GM23338 (cell line): ENCODE measurements at regions not wholly inside any gene's neighbourhood (a gene's known extent, or its start where the extent isn't known, plus 50 kb on each side); places are given as distances from the start of the nearest gene placed in this dataset.

Experiments used
- ATAC-seq: fragments of 200-7000 bp; cut with Tn5 transposase; 3 replicates; pipeline ENCODE4 v1.9.1; 2020
- DNase-seq: peaks from one replicate; pipeline ENCODE4 v3.0.0-alpha.2; 2015; ENCODE audit warnings: low spot score
- H2AFZ ChIP-seq: fragments of 200-600 bp; sonication (generic); 2 replicates; pipeline ENCODE4 v1.8.0; 2016; ENCODE audit warnings: antibody characterized with exemption, mild to moderate bottlenecking, moderate library complexity
- H3F3A ChIP-seq: fragments of 200-600 bp; sonication (generic); replicated peaks from 2 replicates; pipeline ENCODE4 v1.8.0; 2017; ENCODE audit warnings: antibody characterized with exemption, mixed run types, low read depth
- H3K27ac ChIP-seq: fragments of 200-600 bp; sonication (generic); 2 replicates; pipeline ENCODE4 v1.6.1; 2016; ENCODE audit warnings: low read depth
- H3K27me3 ChIP-seq: fragments of 200-600 bp; sonication (generic); 2 replicates; pipeline ENCODE4 v1.8.0; 2016; ENCODE audit warnings: mild to moderate bottlenecking, mixed run types, moderate library complexity; ENCODE audit not compliant: insufficient read depth
- H3K36me3 ChIP-seq: fragments of 200-600 bp; sonication (generic); 2 replicates; pipeline ENCODE4 v1.8.0; 2016; ENCODE audit warnings: mild to moderate bottlenecking; ENCODE audit not compliant: insufficient read depth
- H3K4me1 ChIP-seq: fragments of 200-600 bp; sonication (generic); 2 replicates; pipeline ENCODE4 v1.8.0; 2016; ENCODE audit warnings: mild to moderate bottlenecking, moderate library complexity; ENCODE audit not compliant: insufficient read depth
- H3K4me2 ChIP-seq: fragments of 200-600 bp; sonication (generic); 2 replicates; pipeline ENCODE4 v1.7.1; 2017; ENCODE audit warnings: mixed run types
- H3K4me3 ChIP-seq: fragments of 200-600 bp; sonication (generic); 2 replicates; pipeline ENCODE4 v1.6.1; 2016; ENCODE audit warnings: mixed run types
- H3K79me2 ChIP-seq: fragments of 200-600 bp; sonication (generic); replicated peaks from 2 replicates; pipeline ENCODE4 v1.8.0; 2017; ENCODE audit warnings: mild to moderate bottlenecking; ENCODE audit not compliant: insufficient read depth
- H3K9me2 ChIP-seq: fragments of 200-600 bp; sonication (generic); 2 replicates; pipeline ENCODE4 v1.8.0; 2017; ENCODE audit not compliant: insufficient read depth
- H4K20me1 ChIP-seq: fragments of 200-600 bp; sonication (generic); replicated peaks from 2 replicates; pipeline ENCODE4 v1.8.0; 2017; ENCODE audit warnings: mild to moderate bottlenecking; ENCODE audit not compliant: insufficient read depth
- H3K27ac Mint-ChIP-seq: 2 replicates; pipeline ENCODE4 v1.8.0; 2020; ENCODE audit warnings: inconsistent platforms, mild to moderate bottlenecking, moderate library complexity, mixed read lengths
- H3K27me3 Mint-ChIP-seq: 3 replicates; pipeline ENCODE4 v1.8.0; 2022; ENCODE audit warnings: low read depth, mild to moderate bottlenecking, moderate library complexity, mixed read lengths, inconsistent platforms; ENCODE audit not compliant: insufficient read depth, poor library complexity
- H3K36me3 Mint-ChIP-seq: 3 replicates; pipeline ENCODE4 v1.8.0; 2021; ENCODE audit warnings: low read depth, mild to moderate bottlenecking, inconsistent platforms, moderate library complexity, mixed read lengths
- H3K4me1 Mint-ChIP-seq: 3 replicates; pipeline ENCODE4 v1.8.0; 2020; ENCODE audit warnings: mild to moderate bottlenecking, inconsistent platforms, mixed read lengths
- H3K4me3 Mint-ChIP-seq: 3 replicates; pipeline ENCODE4 v1.8.0; 2021; ENCODE audit warnings: moderate library complexity, mild to moderate bottlenecking, inconsistent platforms, mixed read lengths
- H3K9me3 Mint-ChIP-seq: 3 replicates; pipeline ENCODE4 v1.8.0; 2020; ENCODE audit warnings: moderate library complexity, mild to moderate bottlenecking, inconsistent platforms, mixed read lengths
- CREB1 ChIP-seq: fragments of 250-450 bp; sonication (Bioruptor Pico); IDR thresholded peaks from 2 replicates; pipeline ENCODE4 v1.5.0; 2020; ENCODE audit warnings: low read depth, mild to moderate bottlenecking, moderate library complexity
- EZH2 ChIP-seq: fragments of 200-600 bp; sonication (generic); IDR thresholded peaks from one replicate; pipeline ENCODE4 v1.8.0; 2017; ENCODE audit warnings: antibody characterized with exemption, mild to moderate bottlenecking, low read depth; ENCODE audit not compliant: unreplicated experiment
- EZH2phosphoT487 ChIP-seq: fragments of 200-600 bp; sonication (generic); IDR thresholded peaks from one replicate; pipeline ENCODE4 v1.8.1; 2018; ENCODE audit warnings: antibody characterized with exemption; ENCODE audit not compliant: unreplicated experiment
- JUNB ChIP-seq: IDR thresholded peaks from one replicate; pipeline ENCODE4 v1.6.1; 2016; ENCODE audit warnings: antibody characterized with exemption; ENCODE audit not compliant: unreplicated experiment
- NANOG ChIP-seq: IDR thresholded peaks from 2 replicates; pipeline ENCODE4 v1.6.1; 2016; ENCODE audit warnings: antibody characterized with exemption, borderline replicate concordance
- POLR2AphosphoS5 ChIP-seq: IDR thresholded peaks from 2 replicates; pipeline ENCODE4 v1.6.1; 2016; ENCODE audit warnings: antibody characterized with exemption, low read depth
- STAT1 ChIP-seq: IDR thresholded peaks from one replicate; pipeline ENCODE4 v1.6.1; 2016; ENCODE audit warnings: antibody characterized with exemption; ENCODE audit not compliant: unreplicated experiment
- ZNF114 ChIP-seq: fragments of 250-450 bp; sonication (Bioruptor Pico); IDR thresholded peaks from 2 replicates; pipeline ENCODE4 v1.5.0; 2020; ENCODE audit warnings: mild to moderate bottlenecking, moderate library complexity
- ZNF331 ChIP-seq: fragments of 250-450 bp; sonication (Bioruptor Pico); IDR thresholded peaks from 2 replicates; pipeline ENCODE4 v1.5.0; 2020; ENCODE audit warnings: low read depth, mild to moderate bottlenecking, moderate library complexity
- TF ChIP-seq, protein P1 (sequence below): IDR thresholded peaks from one replicate; pipeline ENCODE4 v1.6.1; 2018; ENCODE audit warnings: antibody characterized with exemption; ENCODE audit not compliant: unreplicated experiment
- TF ChIP-seq, protein P2 (sequence below): IDR thresholded peaks from 2 replicates; pipeline ENCODE4 v1.6.1; 2016; ENCODE audit warnings: antibody characterized with exemption
- TF ChIP-seq, protein P3 (sequence below): fragments of 250-450 bp; sonication (Bioruptor Pico); IDR thresholded peaks from 2 replicates; pipeline ENCODE4 v1.5.0; 2020; ENCODE audit warnings: mild to moderate bottlenecking, moderate library complexity

DNA sequence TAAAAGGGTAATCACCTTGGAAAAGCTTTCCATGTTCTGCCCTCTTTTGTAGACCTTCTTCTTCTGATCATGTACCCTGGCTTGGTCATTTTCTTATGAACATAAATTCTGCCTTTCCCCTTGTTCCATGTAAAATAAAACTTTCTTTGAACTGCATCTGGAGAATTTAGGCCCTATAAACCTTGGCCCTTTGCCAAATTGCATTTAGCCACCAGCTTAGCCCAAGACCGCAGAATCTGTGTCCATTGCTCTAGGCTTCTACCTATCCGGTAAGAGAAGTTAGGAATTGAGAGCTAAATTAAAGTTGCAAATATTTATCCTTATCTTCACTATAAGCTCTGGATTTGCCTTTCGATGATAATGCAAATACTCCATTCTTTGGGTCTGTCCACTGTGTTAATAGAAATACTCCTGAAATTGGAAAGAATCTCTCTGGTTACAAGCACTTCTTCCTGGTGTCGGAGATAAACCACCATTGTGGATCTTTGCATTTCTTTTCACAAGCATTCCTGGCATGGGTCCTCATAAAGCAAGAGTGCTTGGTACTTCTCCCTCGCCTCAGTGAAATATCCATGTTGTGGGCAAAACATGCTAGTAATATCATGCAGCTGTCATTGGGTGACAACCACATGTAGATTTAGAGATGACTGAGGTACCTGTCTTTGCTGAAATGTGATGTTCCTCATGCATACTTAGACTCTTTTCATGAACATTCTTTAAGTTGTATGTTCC lies 698.0 kb upstream of the WWC1 start (continued):
- TF ChIP-seq ZNF114 (CRISPR knock-in tag), result no peak
- no peak for TF ChIP-seq STAT1
- no peak for TF ChIP-seq NANOG
- no peak for TF ChIP-seq JUNB
- TF ChIP-seq POLR2AphosphoS5, result no peak
- no peak for TF ChIP-seq EZH2
- no peak for TF ChIP-seq EZH2phosphoT487

DNA sequence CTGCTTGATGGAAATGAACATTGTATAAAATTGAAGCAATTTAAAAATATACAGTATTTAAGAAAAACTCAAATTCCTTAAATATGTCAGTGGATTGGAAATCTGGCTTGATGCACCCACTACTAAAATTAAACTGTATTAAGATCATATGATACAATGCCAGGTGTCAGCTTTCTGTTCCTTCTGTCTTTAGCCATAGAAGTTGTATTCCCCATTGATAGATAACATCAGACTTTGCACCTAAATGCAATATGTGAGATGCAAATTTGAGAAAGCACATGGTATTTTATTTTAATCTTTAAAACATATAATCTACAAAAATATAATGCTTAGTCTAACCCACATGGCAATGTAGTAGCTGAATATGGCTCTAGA lies 697.4 kb upstream of the WWC1 start:
- no peak overlapping the region for H3K27ac Mint-ChIP-seq
- Histone ChIP-seq H3K4me2 (no peak overlapping the region), H3K9me2 (no peaks in the 10 kb centered on the region), H3K27ac (no peak overlapping the region), H3K36me3 (no peaks in the 10 kb centered on the region), H4K20me1 (no peaks in the 10 kb centered on the region), H2AFZ (no peak overlapping the region), H3K4me3 (no peak overlapping the region), H3K79me2 (no peaks in the 10 kb centered on the region), H3K27me3 (no peaks in the 10 kb centered on the region), H3F3A (no peaks in the 10 kb centered on the region), H3K4me1 (no peaks in the 10 kb centered on the region)
- H3K27me3 Mint-ChIP-seq, result no peaks in the 10 kb centered on the region
- no peaks in the 10 kb centered on the region for H3K36me3 Mint-ChIP-seq
- H3K9me3 Mint-ChIP-seq, result no peaks in the 10 kb centered on the region
- DNase-seq (no peak), ATAC-seq (no peak)
- H3K4me1 Mint-ChIP-seq, result peaks cover 3% of the 10 kb centered on the region; the same call in 2 of the 3 replicates
- H3K4me3 Mint-ChIP-seq, result no peak overlapping the region
- TF ChIP-seq POLR2AphosphoS5 (no peak), CREB1 (no peak), NANOG (no peak), JUNB (no peak), ZNF114 (CRISPR knock-in tag) (no peak), STAT1 (no peak), ZNF331 (CRISPR knock-in tag) (no peak), EZH2phosphoT487 (no peak), EZH2 (no peak)
- TF ChIP-seq, protein P1, sequence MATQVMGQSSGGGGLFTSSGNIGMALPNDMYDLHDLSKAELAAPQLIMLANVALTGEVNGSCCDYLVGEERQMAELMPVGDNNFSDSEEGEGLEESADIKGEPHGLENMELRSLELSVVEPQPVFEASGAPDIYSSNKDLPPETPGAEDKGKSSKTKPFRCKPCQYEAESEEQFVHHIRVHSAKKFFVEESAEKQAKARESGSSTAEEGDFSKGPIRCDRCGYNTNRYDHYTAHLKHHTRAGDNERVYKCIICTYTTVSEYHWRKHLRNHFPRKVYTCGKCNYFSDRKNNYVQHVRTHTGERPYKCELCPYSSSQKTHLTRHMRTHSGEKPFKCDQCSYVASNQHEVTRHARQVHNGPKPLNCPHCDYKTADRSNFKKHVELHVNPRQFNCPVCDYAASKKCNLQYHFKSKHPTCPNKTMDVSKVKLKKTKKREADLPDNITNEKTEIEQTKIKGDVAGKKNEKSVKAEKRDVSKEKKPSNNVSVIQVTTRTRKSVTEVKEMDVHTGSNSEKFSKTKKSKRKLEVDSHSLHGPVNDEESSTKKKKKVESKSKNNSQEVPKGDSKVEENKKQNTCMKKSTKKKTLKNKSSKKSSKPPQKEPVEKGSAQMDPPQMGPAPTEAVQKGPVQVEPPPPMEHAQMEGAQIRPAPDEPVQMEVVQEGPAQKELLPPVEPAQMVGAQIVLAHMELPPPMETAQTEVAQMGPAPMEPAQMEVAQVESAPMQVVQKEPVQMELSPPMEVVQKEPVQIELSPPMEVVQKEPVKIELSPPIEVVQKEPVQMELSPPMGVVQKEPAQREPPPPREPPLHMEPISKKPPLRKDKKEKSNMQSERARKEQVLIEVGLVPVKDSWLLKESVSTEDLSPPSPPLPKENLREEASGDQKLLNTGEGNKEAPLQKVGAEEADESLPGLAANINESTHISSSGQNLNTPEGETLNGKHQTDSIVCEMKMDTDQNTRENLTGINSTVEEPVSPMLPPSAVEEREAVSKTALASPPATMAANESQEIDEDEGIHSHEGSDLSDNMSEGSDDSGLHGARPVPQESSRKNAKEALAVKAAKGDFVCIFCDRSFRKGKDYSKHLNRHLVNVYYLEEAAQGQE, result no peak
- TF ChIP-seq, protein P2, sequence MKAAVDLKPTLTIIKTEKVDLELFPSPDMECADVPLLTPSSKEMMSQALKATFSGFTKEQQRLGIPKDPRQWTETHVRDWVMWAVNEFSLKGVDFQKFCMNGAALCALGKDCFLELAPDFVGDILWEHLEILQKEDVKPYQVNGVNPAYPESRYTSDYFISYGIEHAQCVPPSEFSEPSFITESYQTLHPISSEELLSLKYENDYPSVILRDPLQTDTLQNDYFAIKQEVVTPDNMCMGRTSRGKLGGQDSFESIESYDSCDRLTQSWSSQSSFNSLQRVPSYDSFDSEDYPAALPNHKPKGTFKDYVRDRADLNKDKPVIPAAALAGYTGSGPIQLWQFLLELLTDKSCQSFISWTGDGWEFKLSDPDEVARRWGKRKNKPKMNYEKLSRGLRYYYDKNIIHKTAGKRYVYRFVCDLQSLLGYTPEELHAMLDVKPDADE, result no peak
- TF ChIP-seq, protein P3, sequence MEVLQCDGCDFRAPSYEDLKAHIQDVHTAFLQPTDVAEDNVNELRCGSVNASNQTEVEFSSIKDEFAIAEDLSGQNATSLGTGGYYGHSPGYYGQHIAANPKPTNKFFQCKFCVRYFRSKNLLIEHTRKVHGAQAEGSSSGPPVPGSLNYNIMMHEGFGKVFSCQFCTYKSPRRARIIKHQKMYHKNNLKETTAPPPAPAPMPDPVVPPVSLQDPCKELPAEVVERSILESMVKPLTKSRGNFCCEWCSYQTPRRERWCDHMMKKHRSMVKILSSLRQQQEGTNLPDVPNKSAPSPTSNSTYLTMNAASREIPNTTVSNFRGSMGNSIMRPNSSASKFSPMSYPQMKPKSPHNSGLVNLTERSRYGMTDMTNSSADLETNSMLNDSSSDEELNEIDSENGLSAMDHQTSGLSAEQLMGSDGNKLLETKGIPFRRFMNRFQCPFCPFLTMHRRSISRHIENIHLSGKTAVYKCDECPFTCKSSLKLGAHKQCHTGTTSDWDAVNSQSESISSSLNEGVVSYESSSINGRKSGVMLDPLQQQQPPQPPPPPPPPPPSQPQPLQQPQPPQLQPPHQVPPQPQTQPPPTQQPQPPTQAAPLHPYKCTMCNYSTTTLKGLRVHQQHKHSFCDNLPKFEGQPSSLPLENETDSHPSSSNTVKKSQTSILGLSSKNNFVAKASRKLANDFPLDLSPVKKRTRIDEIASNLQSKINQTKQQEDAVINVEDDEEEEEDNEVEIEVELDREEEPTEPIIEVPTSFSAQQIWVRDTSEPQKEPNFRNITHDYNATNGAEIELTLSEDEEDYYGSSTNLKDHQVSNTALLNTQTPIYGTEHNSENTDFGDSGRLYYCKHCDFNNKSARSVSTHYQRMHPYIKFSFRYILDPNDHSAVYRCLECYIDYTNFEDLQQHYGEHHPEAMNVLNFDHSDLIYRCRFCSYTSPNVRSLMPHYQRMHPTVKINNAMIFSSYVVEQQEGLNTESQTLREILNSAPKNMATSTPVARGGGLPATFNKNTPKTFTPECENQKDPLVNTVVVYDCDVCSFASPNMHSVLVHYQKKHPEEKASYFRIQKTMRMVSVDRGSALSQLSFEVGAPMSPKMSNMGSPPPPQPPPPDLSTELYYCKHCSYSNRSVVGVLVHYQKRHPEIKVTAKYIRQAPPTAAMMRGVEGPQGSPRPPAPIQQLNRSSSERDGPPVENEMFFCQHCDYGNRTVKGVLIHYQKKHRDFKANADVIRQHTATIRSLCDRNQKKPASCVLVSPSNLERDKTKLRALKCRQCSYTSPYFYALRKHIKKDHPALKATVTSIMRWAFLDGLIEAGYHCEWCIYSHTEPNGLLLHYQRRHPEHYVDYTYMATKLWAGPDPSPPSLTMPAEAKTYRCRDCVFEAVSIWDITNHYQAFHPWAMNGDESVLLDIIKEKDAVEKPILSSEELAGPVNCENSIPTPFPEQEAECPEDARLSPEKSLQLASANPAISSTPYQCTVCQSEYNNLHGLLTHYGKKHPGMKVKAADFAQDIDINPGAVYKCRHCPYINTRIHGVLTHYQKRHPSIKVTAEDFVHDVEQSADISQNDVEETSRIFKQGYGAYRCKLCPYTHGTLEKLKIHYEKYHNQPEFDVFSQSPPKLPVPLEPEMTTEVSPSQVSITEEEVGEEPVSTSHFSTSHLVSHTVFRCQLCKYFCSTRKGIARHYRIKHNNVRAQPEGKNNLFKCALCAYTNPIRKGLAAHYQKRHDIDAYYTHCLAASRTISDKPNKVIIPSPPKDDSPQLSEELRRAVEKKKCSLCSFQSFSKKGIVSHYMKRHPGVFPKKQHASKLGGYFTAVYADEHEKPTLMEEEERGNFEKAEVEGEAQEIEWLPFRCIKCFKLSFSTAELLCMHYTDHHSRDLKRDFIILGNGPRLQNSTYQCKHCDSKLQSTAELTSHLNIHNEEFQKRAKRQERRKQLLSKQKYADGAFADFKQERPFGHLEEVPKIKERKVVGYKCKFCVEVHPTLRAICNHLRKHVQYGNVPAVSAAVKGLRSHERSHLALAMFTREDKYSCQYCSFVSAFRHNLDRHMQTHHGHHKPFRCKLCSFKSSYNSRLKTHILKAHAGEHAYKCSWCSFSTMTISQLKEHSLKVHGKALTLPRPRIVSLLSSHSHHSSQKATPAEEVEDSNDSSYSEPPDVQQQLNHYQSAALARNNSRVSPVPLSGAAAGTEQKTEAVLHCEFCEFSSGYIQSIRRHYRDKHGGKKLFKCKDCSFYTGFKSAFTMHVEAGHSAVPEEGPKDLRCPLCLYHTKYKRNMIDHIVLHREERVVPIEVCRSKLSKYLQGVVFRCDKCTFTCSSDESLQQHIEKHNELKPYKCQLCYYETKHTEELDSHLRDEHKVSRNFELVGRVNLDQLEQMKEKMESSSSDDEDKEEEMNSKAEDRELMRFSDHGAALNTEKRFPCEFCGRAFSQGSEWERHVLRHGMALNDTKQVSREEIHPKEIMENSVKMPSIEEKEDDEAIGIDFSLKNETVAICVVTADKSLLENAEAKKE (CRISPR knock-in tag), result no peak
